ENCODE measurements at regions not wholly inside any gene's neighbourhood (a gene's known extent, or its start where the extent isn't known, plus 50 kb on each side); places are given as distances from the start of the nearest gene placed in this dataset.

DNA sequence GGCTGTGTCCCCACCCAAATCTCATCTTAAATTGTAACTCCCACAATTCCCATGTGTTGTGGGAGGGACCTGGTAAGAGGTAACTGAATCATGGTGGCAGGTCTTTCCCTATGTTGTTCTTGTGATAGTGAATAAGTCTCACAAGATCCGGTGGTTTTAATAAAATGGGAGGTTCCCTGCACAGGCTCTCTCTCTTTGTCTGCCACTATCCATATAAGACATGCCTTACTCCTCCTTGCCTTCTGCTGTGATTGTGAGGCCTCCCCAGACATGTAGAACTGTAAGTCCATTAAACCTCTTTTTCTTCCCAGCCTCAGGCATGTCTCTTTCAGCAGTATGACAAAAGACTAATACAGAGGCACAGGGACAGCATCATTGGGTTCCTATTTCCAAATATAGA lies 381.2 kb downstream of the SFMBT2 start:
- H3K9me2 ChIP-seq (ENCODE audit: low read depth, low read length): no peaks in the 10 kb centered on the region
- H3K9me3 ChIP-seq (ENCODE audit: low read length): no peaks in the 10 kb centered on the region
- H2AFZ ChIP-seq (ENCODE audit: low read length): no peak overlapping the region

DNA sequence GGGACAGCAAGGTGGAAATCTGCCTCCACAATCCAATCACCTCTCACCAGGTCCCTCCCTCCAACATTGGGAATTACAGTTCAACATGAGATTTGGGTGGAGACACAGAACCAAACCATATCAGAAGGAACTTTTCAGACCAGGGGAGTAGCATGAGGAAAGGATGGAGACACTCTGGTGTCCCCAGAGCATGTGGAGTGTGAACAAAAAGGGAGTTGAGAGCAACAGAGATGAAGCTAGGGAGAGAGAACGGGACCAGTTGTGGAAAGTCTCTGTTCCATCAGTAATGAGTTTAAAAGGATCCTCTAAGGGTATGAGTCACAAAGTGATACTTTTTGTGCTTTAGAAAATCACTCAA lies 382.0 kb downstream of the SFMBT2 start:
- H3K9me3 ChIP-seq (ENCODE audit: low read length): no peaks in the 10 kb centered on the region
- H3K27ac ChIP-seq (ENCODE audit: low read depth, low read length, poor library complexity, severe bottlenecking): no peak overlapping the region
- no peak for TF ChIP-seq EZH2 (IDR thresholded peaks at IDR 0.05; ENCODE audit: borderline replicate concordance, low read length)
- TF ChIP-seq CTCF (IDR thresholded peaks at IDR 0.05; ENCODE audit: low read length): no peak
- no peaks in the 10 kb centered on the region for H3K4me1 ChIP-seq (ENCODE audit: insufficient read depth, low read length, severe bottlenecking)
- no peaks in the 10 kb centered on the region for H4K20me1 ChIP-seq (ENCODE audit: insufficient read depth, low read length)
- H3K9me2 ChIP-seq (ENCODE audit: low read depth, low read length): no peaks in the 10 kb centered on the region
- H3K36me3 ChIP-seq (ENCODE audit: insufficient read depth, low read length): no peaks in the 10 kb centered on the region
- no peak overlapping the region for H3K4me3 ChIP-seq (ENCODE audit: low read depth, low read length, poor library complexity, severe bottlenecking)
- H3F3A ChIP-seq (ENCODE audit: insufficient read depth, low read length): no peaks in the 10 kb centered on the region
- no peak overlapping the region for H3K4me2 ChIP-seq (ENCODE audit: low read length)
- no peaks in the 10 kb centered on the region for H3K27me3 ChIP-seq (ENCODE audit: insufficient read depth, low read length)
- H2AFZ ChIP-seq (ENCODE audit: low read length): no peak overlapping the region
- H3K79me2 ChIP-seq (ENCODE audit: insufficient read depth, low read length): no peaks in the 10 kb centered on the region
- no peak overlapping the region for H3K9ac ChIP-seq (ENCODE audit: low read length)

More for the DNA sequence above, 381.2 kb downstream of the SFMBT2 start:
- no peaks in the 10 kb centered on the region for H3K27me3 ChIP-seq (ENCODE audit: insufficient read depth, low read length)
- TF ChIP-seq EZH2 (IDR thresholded peaks at IDR 0.05; ENCODE audit: borderline replicate concordance, low read length) (no peak), CTCF (IDR thresholded peaks at IDR 0.05; ENCODE audit: low read length) (no peak)
- H3K36me3 ChIP-seq (ENCODE audit: insufficient read depth, low read length): no peaks in the 10 kb centered on the region
- no peaks in the 10 kb centered on the region for H4K20me1 ChIP-seq (ENCODE audit: insufficient read depth, low read length)
- no peak overlapping the region for H3K9ac ChIP-seq (ENCODE audit: low read length)
- no peak overlapping the region for H3K27ac ChIP-seq (ENCODE audit: low read depth, low read length, poor library complexity, severe bottlenecking)
- H3K79me2 ChIP-seq (ENCODE audit: insufficient read depth, low read length): no peaks in the 10 kb centered on the region
- no peaks in the 10 kb centered on the region for H3K4me1 ChIP-seq (ENCODE audit: insufficient read depth, low read length, severe bottlenecking)
- H3K4me2 ChIP-seq (ENCODE audit: low read length): no peak overlapping the region
- H3F3A ChIP-seq (ENCODE audit: insufficient read depth, low read length): no peaks in the 10 kb centered on the region
- H3K4me3 ChIP-seq (ENCODE audit: low read depth, low read length, poor library complexity, severe bottlenecking): no peak overlapping the region

GRCh38 chr10:7027913-7028808 lies 382.7 kb downstream of the SFMBT2 start:
- no peaks in the 10 kb centered on the region for H3K9me2 ChIP-seq (ENCODE audit: low read depth, low read length)
- no peaks in the 10 kb centered on the region for H3K36me3 ChIP-seq (ENCODE audit: insufficient read depth, low read length)
- H3K9ac ChIP-seq (ENCODE audit: low read length): no peak overlapping the region
- H3K4me1 ChIP-seq (ENCODE audit: insufficient read depth, low read length, severe bottlenecking): no peaks in the 10 kb centered on the region
- H3K79me2 ChIP-seq (ENCODE audit: insufficient read depth, low read length): no peaks in the 10 kb centered on the region
- no peaks in the 10 kb centered on the region for H3K9me3 ChIP-seq (ENCODE audit: low read length)
- H3K27ac ChIP-seq (ENCODE audit: low read depth, low read length, poor library complexity, severe bottlenecking): no peak overlapping the region
- H3F3A ChIP-seq (ENCODE audit: insufficient read depth, low read length): no peaks in the 10 kb centered on the region
- H3K4me3 ChIP-seq (ENCODE audit: low read depth, low read length, poor library complexity, severe bottlenecking): no peak overlapping the region
- TF ChIP-seq EZH2 (IDR thresholded peaks at IDR 0.05; ENCODE audit: borderline replicate concordance, low read length): no peak
- TF ChIP-seq CTCF (IDR thresholded peaks at IDR 0.05; ENCODE audit: low read length): no peak
- H4K20me1 ChIP-seq (ENCODE audit: insufficient read depth, low read length): no peaks in the 10 kb centered on the region
- H3K27me3 ChIP-seq (ENCODE audit: insufficient read depth, low read length): no peaks in the 10 kb centered on the region
- H2AFZ ChIP-seq (ENCODE audit: low read length): no peak overlapping the region
- no peak overlapping the region for H3K4me2 ChIP-seq (ENCODE audit: low read length)
